Ureter (tissue), 1 donor: ENCODE measurements at regions not wholly inside any gene's neighbourhood (a gene's known extent, or its start where the extent isn't known, plus 50 kb on each side); places are given as distances from the start of the nearest gene placed in this dataset.
"Not testable (repeated sequence)": the region's sequence is repeated elsewhere in the genome, so short reads cannot be mapped to it uniquely, and the experiment has no call there.

Source experiments
- DNase-seq: peaks from one replicate; pipeline ENCODE4 v3.0.0-alpha.2; 2020; ENCODE audit warnings: low spot score
- donor health status: DM: yes; HTN: yes; CAD: no.

DNA sequence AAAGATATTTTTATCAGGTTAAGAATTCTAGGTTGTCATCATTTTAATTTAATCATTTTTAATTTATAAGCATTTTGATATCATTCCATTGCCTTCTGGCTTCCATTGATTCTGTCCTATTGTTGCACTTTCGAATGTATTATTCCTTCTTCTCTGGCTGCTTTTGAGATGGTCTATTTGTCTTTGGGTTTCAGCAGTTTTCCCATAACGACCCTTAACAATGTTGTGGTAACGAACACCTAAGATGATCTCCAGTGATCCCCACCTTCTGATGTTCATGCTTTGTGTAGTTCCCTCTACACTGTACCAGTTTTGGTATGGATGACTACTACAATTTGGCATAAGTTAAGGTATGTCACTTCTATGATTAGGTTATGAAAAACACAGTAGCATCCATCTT lies 59.9 kb downstream of the MINAR1 start:
- no peak for DNase-seq

DNA sequence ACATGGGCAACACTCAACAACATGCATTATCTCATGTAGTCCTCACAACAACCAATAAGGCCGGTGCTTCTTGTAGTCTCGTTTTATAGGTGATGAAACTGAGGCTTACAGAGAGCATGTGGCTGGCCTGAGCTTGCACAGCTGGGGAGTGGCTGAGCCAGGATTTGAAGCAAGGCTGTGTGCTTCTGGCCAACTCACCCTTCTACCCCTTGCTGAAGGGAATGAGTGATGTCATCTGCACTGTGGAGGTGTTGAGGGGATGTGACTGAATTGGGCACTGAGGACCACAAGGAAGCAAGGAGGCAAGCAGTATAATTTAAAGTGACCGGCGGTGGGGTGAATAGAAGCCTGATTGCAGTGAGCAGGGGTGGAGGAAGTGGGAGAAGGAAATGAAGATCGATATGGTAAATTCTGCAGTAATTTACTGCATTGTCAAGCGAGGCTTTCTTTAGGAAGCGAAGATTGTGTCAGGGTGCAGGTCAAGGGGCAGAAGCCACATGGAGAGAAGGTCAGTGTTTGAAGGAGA lies 62.3 kb downstream of the MINAR1 start:
- no peak for DNase-seq

DNA sequence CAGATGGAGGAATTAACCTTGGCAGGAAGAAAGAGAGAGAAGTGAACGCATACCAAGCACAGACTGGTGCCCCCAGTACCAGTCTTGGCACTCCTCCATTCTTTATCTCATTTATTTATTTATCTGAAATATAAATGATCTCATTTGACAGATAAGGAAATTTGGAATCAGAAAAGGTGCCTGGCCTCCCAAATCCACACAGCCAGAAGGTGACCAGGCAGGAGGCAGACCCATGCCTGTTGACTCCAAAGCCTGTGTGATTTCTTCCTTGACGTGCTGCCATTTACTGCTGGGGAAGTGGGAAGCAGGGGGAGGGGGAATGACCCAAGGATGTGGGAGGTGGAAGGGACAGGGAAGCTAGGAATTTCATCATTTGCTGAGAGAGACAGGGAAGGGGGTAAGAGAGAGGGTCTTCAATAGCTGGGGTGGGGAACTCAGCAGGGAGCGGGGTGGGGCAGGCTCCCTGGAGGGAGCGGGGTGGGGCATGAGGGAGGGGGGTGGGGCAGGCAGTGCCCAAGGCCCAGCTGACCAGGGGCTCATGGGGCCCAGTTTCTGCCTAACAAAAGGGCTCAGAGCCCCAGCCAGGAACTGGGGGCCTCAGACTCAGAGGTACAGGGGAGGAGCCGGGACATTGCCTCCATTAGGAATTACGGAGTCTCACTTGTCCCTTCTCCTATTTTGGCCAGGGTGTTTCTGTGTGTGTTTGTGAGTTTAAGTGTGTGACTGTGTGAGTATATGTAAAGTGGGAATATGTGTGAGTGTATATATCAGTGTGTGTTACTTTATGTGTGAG lies 63.0 kb downstream of the MINAR1 start:
- DNase-seq, result no peak

DNA sequence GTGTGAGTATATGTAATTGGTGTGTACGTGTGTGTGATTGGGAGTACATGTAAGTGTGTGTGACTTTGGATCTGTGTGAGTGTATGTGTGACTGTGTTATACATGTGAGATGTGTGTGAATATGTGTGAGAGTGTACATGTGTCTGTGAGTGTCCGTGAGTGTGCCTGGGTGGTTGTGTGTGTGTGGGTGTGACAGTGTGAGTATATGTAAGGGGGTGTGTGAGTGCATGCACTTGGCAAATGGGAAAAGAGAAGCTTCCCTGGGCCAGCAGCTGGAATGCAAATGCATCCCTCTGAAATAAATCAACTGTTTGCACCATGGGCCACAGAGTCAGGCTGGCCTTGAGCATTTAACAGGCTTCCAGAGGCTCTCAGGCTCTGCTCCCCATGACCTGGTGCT lies 63.6 kb downstream of the MINAR1 start:
- DNase-seq, result no peak

DNA sequence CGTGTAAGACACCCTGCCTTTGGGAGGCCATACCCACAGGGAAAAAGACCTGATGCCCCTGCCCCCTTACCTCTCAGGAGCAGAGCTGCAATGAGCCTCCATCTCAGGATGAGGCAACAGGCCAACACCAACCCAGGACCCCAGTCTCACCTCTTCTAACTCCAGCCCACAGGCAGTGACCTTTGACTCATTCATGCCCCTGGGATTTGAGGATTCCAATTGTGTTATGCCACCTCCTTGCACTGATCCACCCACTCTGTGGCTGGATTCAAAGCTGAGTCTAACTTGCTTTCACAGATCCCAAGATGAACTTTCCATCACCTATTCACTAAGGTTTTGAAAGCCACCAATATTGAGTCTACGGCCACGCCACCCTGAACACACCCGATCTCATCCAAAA lies 64.7 kb downstream of the MINAR1 start:
- no peak for DNase-seq

DNA sequence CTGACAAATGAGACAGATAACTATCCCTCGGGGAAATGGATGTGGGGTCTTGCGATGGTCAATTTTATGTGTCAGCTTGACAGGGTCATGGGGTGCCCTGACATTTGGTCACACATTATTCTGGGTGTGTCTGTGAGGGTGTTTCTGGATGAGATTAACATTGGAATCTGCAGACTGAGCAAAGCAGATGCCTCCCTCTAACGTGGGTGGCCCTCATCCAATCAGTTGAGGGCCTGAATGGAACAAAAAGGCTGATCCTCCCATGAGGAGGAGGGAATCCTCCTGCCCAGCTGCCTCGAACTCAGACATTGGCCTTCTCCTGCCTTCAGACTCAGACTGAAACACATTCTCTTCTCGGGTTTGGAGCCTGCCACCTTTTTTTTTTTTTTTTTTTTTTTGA lies 69.0 kb downstream of the MINAR1 start:
- no peak for DNase-seq

DNA sequence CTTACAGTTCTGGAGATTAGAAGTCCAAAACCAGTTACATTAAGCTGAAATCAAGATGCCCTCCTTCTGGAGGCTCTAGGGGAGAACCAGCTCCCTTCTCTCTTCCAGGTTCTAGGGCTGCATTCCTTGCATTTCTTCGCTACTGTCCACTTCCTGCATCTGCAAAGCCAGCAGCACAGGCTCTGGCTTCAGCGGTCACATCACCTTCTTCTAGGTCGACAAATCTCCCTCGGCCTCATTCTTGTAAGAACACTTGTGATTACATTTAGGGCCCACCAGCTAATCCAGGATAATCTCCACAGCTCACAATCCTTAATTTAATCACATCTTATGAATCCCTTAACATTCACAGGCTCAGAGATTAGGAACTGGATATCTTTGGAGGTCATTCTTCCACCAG lies 73.8 kb downstream of the MINAR1 start:
- DNase-seq, result no peak

DNA sequence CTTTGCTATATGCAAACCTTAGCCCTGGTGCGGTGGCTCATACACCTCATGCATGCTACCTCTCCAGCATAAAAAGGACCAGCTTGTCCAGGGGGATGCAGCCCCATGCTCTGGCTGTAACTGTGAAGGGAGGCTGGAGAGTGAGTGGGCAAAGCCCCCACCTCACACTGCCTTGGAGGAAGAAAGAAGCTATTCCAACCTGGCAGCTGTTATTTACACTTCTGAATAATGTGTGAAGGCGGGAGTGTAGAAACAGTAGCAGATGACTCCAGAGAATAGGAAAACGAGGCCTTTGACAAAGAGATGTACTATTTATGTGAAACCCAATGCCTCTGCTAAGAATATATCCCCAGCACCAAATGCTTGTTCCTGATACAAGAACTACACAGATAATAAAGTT lies 80.7 kb downstream of the MINAR1 start:
- DNase-seq, result not testable (repeated sequence)

DNA sequence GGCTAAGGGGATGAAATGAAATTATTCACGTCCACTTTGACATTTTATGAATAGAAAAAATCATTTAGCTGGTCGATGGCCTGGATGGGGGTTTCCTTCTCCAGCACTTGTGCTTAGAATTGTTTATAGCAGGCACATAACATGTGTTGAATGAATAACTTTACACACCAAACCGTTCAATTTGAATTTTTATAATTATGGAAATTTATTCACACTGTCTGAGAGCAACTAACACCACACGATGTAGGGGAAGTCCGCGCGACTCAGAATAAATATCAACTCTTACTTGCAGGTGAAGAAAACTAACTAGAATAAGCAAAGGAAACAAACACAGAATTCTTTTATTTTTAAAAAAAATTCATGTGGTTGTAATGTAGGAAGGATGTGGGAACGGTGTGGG lies 81.3 kb downstream of the MINAR1 start:
- no peak for DNase-seq

DNA sequence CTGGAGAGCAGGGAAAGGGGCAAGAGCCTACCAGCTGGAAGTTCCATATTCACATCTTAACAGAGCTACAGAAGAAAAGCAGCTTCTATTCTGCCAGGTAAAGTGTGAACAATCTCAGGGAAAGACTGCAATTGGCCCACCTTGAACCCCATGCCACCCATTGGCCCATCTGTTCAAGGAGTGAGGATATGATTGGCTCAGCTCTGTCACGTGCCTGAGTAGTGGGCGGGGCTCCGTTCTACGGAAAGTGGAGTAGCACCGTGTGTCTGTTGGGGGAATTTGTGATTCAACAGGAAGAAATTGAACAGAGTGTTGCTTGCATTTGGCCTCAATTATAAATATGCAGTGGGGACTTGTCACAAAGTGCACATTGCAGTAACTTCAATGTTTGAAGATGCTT lies 81.8 kb downstream of the MINAR1 start:
- no peak for DNase-seq

DNA sequence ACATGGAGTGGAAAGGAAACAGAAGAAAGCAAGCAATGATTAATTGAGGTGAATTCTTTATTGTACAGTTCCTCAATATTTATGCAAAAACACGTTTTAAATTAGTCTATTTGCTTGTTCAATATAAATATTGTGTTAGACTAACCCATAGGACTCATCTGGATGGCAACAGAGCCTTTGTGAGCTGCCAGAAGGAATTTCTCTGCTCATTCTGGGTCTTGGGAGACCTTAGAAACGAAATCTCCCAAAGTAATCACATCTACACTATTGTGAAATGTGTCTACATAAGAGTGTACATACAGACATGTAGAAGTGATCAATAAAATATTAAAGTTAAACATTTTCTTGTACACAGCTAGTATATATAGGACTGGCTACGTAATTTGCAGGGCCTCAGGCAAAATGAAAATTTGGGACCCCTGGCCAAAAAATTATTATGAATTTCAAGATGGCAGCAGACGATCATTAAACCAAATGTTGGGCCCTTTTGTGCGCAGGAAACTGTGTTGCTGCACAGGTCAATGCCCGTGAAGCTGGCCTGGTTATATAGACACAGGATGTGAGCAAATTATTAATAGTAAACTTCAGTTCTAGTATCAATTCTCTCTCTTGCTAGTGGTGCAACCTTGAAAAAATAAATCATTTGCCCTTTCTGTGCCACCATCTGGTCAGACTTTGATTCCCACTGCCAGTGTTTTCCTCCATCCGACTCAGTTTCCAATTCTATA lies 83.3 kb downstream of the MINAR1 start:
- DNase-seq, result no peak

DNA sequence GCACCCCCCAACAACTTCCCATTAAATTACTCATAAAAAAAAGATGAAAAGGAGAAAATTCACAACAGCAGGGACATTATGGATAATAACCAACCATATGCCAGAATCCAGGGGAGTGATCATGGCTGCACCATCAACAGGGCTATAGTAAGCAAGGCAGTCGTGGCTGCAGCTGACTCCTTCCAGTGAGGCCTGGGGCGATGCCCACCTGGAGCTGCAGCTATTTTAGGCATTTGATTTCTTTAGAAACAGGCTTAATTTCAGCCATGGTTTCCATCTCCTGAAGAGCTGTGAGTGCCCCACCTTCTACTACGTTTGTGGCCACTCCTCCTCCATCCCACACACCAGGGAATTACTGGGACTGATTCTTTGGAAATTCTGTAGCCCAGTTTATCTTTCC lies 84.0 kb downstream of the MINAR1 start:
- DNase-seq, result no peak

DNA sequence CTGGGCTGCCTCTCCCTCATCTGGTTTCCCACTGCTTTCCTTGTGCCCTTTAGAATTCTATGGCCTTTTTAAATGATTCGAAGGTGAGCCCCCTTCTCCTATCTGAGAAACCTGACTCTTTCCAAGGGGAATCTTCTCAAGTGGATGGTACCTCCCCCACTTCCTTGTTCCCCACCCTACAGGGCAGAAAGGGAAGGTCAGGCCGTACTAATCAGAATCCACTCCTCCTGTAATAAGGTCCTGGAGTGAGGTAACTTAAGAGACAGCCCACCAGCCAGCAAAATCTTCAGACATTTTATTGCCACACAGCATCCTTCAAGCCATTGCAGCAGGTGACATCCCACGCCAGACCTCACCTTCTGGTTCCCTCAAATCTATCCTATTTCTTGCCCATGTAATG lies 84.5 kb downstream of the MINAR1 start:
- no peak for DNase-seq

DNA sequence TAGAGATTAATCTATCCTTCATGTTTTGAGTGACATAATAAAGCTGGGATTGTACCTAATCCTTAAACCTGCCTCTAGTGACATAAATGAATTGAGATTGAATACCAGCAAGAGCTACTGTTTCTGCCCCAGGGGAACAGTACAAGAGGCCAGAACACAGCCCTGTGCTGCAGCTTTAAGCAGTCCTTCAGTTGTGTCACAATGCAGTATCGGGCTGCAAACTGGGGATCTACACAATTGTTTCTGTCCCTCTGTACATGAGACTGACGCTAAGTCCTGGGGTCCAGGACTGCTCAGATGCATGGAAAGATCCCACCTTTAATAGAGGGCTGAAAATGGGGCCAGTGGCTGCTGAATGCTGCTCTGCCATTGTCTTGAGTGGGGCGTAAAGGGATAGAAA lies 87.5 kb downstream of the MINAR1 start:
- no peak for DNase-seq

DNA sequence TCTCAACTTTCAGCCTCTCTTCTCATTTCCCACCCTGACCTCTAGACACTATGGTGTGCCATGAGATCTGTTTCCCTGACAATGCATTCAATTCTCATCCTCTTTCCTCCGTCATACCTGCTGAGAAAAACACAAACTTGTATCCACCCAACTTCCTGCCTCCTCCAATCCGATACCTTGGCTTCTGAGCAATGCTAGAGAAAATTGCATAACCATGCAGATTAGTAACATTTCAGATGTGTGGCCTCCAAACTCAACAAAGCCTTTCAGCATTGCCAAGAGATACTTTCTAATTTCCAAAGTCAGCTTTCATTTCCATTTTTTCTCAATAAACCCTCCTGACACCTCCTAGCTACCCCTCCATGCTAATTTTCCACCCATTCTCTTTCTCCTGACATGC lies 88.5 kb downstream of the MINAR1 start:
- no peak for DNase-seq

DNA sequence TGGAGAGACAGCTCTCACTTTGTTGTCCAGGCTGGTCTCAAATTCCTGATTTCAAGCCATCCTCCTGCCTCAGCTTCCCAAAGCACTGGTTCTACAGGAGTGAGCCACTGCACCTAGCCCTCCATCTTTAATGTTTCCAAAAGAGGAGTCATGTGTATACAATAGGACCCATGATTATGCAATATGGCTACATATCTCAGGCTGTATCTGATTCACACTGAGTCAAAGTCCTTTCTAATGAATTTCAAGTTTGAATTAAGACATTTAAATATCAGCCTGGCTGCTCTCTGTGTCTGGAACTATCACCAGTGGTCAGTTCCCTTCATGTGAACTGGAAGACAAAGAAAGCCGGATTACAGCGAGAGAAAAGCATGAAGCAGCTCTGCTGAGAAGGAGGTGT lies 90.5 kb downstream of the MINAR1 start:
- no peak for DNase-seq

DNA sequence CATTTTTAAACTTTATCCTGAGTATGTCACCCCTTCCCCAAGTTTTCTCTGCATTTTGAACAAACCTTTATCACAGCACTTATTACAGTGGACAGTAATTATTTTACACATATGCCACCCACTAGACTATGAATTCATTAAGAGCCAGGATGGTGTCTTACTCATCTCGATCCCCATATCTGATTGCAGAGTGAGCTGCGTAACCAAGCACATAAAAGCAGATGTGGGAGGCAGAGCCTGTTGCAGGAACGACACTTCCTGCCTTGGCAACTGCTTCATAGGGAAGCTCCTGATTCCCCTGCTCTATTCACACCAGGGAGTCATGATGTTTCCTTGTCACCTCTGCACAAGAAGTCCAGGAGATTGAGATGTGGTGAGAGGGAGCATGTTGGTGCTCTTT lies 91.1 kb downstream of the MINAR1 start:
- no peak for DNase-seq

DNA sequence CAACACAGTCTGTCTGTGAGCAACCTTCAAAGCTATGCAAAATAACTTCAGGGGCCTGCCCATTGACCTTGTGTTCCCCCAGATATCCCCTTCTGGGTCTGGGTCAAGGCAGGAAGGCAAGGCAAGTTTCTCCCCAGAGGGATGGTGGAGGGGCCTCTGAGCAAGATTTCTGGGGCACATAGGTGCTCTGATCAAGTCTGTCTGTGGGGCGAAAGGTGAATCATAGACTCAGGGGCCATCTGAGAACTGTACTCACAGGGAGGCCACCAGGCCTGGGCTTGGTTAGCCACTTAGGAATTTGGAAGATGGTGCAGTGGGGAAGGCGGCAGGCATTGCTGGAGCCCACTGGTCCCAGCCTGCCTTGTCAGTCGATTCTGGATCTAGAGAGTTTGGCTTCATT lies 92.4 kb downstream of the MINAR1 start:
- no peak for DNase-seq

DNA sequence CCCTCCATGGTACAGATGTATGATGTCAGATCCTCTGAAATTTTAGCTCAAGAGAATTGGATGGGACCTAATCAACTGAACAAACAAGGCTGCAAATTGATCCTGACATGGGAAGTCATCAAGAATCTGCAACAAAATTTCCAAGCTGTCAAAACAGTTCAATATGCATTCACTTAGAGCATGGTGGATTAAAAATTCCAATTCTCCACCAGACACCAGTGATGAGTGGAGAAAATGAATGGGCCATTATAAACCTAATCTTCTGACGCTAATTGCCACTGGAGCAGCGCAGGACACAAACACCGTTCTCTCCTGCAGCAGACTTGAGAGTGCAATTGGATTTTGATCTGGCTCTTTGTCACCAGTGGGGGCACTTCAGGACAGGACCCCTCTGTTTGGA lies 94.2 kb downstream of the MINAR1 start:
- no peak for DNase-seq

DNA sequence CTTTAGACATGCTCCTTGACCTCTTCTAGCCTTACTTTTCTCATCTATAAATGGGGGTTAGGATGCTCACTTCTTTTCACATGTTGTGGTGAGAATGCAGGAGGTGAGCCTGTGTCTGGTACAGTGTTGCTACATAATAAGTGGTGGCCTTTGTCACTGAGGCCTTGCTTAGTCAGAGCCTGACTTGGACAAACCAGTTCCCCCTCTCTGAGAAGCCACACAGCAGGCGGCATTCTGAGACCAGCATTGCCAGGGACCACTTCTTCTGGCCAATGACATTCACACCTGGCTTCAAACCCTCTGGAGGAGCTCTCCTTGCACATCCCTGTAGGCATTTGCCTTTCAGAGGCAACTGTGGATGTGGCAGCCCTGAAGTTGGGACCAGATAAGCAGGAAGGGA lies 95.7 kb downstream of the MINAR1 start:
- DNase-seq, result no peak

DNA sequence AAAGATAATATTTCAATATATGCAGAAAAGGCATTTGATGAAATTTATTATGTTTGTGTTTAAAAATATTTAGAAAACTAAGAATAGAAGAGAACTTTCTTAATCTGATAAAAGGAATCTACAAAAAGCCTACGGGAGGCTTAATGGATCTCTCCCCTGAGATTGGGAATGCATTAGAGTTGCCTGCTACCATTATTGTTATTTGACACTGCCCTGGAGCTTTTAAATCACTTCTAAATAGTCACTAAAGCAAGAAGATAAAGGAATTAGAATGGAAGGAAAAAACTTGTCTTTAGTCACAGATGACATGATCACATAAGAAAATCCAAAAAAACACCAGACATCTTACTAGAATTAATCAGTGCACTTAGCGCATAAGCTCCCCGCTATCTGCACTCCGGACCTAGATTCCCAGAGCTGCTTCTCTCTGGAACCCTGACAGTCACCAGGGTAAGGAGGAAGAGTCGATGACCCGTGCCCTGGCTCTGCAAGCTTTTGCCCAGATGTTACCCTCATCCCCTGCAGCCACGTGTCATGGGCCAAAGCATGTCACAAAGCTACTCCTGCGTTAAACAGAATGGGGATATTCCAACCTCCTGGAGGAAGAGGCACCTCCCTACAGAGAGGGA lies 97.1 kb downstream of the MINAR1 start:
- DNase-seq, result no peak

DNA sequence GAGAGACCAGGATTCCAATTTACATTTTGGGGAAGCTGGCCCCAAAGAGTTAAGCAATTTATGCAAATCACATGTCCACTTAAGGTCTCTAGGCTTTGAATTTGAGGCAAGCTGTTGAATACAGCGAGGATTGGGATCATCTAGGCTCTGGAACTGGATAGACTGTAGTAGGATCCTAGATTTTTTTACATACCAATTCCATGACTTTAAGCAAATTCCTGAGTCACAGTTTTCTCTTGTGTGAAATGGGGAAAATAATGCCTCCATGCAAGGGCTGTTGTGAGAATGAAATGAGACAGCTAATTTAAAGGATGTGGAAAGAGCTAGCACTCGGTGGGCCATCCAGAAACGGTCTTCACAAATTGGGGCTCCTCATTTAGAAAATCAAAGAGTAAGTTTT lies 103.4 kb downstream of the MINAR1 start:
- DNase-seq, result no peak

DNA sequence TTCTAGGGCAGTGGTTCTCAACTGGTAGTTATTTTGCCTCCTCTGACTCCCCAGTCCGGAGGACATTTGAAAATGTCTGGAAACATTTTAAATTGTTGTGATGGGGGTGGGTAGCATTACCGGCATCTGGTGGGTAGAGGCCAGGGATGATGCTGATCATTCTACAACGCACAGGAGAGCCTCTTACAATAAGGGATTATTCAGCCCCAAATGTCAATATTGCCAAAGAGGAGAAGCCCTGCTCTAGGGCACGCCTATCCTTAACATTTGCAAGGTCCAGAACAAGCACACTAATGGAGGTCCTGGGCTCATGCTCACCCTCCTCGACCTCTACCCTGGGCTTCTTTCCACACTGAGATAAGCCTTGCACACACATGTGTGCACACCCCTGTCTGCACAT lies 106.4 kb downstream of the MINAR1 start:
- DNase-seq, result no peak
